Brain microvascular endothelial cell (primary cell): ENCODE measurements at regions not wholly inside any gene's neighbourhood (a gene's known extent, or its start where the extent isn't known, plus 50 kb on each side); places are given as distances from the start of the nearest gene placed in this dataset.
"Not testable (repeated sequence)": the region's sequence is repeated elsewhere in the genome, so short reads cannot be mapped to it uniquely, and the experiment has no call there.

Experiments used
- DNase-seq: peaks from one replicate; pipeline ENCODE4 v3.0.0-alpha.2; 2020
- H3K27ac ChIP-seq: fragments of 250-450 bp; sonication (Bioruptor Pico); 2 replicates; pipeline ENCODE4 v1.5.1; 2020; ENCODE audit warnings: mild to moderate bottlenecking, moderate library complexity
- H3K27me3 ChIP-seq: fragments of 250-450 bp; sonication (Bioruptor Pico); replicated peaks from 2 replicates; pipeline ENCODE4 v1.5.1; 2020; ENCODE audit warnings: mild to moderate bottlenecking
- H3K36me3 ChIP-seq: fragments of 250-450 bp; sonication (Bioruptor Pico); replicated peaks from 2 replicates; pipeline ENCODE4 v1.5.1; 2020; ENCODE audit warnings: mild to moderate bottlenecking
- H3K4me3 ChIP-seq: 2 replicates; pipeline ENCODE4 v1.5.1; 2011; ENCODE audit warnings: low read depth, mild to moderate bottlenecking, control low read depth, low read length, moderate library complexity
- in situ Hi-C: cut with HindIII; loops from 2 replicates; pipeline ENCODE4 v1.10.0; 2017; ENCODE audit warnings: low sequenced_read_pairs, low pct_ligation_motif_present
- TF ChIP-seq, protein P1 (sequence below): IDR thresholded peaks from 2 replicates; pipeline ENCODE4 v1.5.1; 2011; ENCODE audit warnings: low read depth, mild to moderate bottlenecking, moderate library complexity, low read length, control low read depth, inconsistent platforms; ENCODE audit errors: missing control alignments

DNA sequence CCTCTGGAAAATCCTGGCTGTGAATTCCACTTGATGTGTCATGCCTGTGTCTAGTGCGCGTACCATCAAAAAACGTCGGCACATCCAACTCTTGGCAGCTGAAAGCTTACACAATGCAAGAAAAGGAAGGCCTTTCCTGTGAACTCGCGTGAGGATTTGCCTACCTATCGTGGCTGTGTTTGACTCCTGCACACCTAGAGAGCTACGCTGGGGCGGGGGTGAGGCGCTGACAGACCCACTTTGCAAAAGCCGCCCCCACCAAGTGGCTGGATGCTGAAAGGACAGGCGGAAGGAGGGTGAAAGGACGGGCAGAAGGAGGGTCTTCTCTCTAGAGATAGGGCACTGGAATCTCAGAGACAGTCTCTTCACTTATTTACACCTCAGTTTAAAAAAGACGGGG lies 270.1 kb downstream of the EIPR1 start:
- no peak overlapping the region for H3K4me3 ChIP-seq
- no peaks in the 10 kb centered on the region for H3K36me3 ChIP-seq
- TF ChIP-seq, protein P1, sequence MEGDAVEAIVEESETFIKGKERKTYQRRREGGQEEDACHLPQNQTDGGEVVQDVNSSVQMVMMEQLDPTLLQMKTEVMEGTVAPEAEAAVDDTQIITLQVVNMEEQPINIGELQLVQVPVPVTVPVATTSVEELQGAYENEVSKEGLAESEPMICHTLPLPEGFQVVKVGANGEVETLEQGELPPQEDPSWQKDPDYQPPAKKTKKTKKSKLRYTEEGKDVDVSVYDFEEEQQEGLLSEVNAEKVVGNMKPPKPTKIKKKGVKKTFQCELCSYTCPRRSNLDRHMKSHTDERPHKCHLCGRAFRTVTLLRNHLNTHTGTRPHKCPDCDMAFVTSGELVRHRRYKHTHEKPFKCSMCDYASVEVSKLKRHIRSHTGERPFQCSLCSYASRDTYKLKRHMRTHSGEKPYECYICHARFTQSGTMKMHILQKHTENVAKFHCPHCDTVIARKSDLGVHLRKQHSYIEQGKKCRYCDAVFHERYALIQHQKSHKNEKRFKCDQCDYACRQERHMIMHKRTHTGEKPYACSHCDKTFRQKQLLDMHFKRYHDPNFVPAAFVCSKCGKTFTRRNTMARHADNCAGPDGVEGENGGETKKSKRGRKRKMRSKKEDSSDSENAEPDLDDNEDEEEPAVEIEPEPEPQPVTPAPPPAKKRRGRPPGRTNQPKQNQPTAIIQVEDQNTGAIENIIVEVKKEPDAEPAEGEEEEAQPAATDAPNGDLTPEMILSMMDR, result no peak
- H3K27me3 ChIP-seq, result no peaks in the 10 kb centered on the region
- in situ Hi-C loops, result no loop called here
- DNase-seq, result no peak
- H3K27ac ChIP-seq, result no peak overlapping the region

DNA sequence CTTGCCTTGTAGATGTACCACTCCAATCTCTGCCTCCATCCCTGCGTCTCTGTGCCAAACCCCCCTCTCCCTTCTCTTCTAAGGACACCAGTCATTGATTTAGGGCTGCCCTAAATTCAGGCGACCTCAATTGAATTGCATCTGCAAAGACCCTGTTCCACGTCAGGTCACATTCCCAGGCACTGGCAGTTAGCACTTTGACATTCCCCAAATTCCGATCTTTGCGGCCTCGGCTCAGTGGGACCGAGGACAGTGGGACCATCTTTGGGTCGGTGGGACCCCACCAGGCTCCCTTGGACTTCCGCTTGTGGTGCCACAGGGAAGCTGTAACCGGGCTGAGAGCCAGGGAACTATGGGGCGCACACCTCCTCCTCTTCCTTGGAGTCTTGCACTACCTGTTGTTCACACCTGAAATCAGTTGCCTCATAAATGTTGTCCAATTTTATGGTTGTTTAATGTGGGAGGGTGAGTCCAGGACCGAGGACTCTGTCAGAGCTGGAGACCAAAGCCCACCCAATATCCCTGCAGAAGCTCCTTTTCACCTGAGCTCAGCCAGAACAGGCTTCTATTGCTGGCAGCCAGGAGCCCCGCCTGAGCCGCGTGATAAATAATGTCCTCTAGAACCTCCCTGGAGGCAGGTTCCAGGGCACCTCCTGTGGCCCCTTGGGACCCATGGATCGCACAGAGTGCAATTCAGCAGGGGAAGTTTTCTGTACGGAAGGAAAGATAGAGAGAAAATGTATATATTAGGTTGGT lies 271.6 kb downstream of the EIPR1 start:
- TF ChIP-seq, protein P1, result no peak
- H3K27me3 ChIP-seq, result no peaks in the 10 kb centered on the region
- H3K36me3 ChIP-seq, result no peaks in the 10 kb centered on the region
- H3K27ac ChIP-seq, result no peak overlapping the region
- no peak overlapping the region for H3K4me3 ChIP-seq
- in situ Hi-C loops, result no loop called here
- no peak for DNase-seq

DNA sequence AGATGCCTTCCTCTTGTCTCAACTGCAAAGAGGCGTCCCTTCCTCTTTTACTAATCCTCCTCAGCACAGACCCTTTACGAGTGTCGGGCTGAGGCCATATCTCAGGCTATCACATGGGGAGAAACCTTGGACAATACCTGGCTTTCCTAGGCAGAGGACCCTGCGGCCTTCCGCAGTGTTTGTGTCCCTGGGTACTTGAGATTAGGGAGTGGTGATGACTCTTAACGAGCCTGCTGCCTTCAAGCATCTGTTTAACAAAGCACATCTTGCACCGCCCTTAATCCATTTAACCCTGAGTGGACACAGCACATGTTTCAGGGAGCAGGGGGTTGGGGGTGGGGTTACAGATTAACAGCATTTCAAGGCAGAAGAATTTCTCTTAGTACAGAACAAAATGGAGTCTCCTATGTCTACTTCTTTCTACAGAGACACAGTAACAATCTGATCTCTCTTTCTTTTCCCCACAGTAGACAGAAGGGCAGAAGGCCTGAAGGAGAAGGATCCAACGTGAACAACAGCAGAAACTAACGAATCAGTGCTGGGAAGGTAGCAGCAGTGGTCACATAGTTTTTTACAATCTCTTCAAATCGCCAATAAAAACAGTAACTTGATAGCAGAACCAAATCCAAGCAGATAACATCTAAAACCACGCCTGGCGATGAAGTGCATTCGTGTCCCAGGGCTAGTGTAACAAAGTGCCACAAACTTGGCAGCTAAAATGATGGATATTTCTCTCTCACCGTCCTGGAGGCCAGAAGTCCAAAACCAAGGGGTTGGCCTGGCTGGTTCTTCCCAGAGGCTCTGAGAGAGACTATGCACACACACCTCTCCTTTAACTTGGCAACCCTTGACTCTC lies 272.4 kb downstream of the EIPR1 start:
- H3K36me3 ChIP-seq, H3K4me3 ChIP-seq, H3K27me3 ChIP-seq, DNase-seq, H3K27ac ChIP-seq, in situ Hi-C loops: not testable (repeated sequence)

DNA sequence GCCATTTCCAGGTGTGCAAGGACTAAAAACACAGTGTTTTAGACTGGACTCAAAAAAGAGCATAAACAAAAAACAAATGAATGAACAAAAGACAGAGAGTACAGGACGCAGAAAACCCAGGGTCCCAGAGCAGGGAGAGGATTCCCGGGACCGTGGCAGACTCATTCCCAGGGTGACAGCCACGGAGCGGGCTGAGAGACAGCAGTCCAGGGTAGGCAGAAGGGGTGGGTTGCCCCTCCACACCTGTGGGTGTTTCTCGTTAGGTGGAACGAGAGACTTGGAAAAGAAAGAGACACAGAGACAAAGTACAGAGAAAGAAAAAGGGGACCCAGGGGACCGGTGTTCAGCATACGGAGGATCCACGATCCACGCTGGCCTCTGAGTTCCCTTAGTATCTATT lies 273.4 kb downstream of the EIPR1 start:
- Histone ChIP-seq H3K4me3 (no peak overlapping the region), H3K36me3 (no peaks in the 10 kb centered on the region), H3K27me3 (no peaks in the 10 kb centered on the region), H3K27ac (no peak overlapping the region)
- no peak for DNase-seq
- TF ChIP-seq, protein P1, result no peak
- in situ Hi-C loops, result no loop called here

DNA sequence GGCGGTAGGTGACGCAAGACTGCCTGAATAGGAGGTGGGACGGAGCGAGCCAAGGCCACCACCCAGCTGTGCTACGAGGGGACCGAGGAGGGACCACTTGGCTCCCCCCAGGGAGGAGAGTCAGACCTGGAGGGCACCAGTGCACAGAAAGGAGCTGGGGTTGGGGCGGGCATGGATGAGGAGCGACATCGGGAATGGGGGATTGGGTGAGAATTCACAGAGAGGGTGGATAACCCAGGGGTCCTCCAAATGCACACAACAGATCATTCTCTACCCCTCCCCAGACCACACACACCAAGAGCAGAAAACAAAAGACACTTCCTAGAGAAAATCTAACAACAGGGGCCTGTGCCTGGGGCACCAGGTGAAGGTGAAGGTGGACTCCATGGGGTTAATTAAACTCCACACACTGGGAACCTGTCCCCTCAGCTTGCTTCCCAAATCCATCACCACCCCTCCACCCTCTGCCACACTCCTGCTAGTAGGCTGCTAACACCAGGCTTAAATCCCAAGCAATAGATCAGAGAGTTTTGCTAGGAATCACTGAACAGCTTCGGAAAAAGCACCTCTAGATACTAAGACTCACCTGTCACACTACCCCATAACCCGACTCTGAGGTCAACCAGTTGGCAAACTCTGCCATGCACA lies 274.6 kb downstream of the EIPR1 start:
- DNase-seq, result no peak
- in situ Hi-C loops, result no loop called here
- no peaks in the 10 kb centered on the region for H3K36me3 ChIP-seq
- H3K27ac ChIP-seq, result no peak overlapping the region
- H3K4me3 ChIP-seq, result no peak overlapping the region
- no peaks in the 10 kb centered on the region for H3K27me3 ChIP-seq
- TF ChIP-seq, protein P1, result no peak
